HEK293 (cell line): ENCODE measurements at regions not wholly inside any gene's neighbourhood (a gene's known extent, or its start where the extent isn't known, plus 50 kb on each side); places are given as distances from the start of the nearest gene placed in this dataset.
A peak's percentile ranks its signal among the peaks of the same experiment; 100 is the strongest.

Source experiments
- CTCF ChIA-PET: fragments of 350-600 bp; formaldehyde crosslinking; extraction: SDS; loops from one replicate; lab custom pipeline; 2021; ENCODE audit warnings: antibody characterized with exemption; lab: Yijun Ruan, JAX
- POLR2A ChIA-PET: fragments of 300-600 bp; formaldehyde crosslinking; extraction: SDS; loops from one replicate; lab custom pipeline; 2020; ENCODE audit warnings: antibody characterized with exemption, inconsistent platforms; lab: Yijun Ruan, JAX
- H3K27ac ChIP-seq: fragments of 200-500 bp; sonication (Bioruptor generic); 2 replicates; pipeline ENCODE4 v1.5.1; 2014; ENCODE audit warnings: low read depth, low read length, control low read depth, inconsistent platforms; ENCODE audit errors: extremely low read depth
- H3K36me3 ChIP-seq, 2 experiments: fragments of 200-500 bp in 1 of 2; sonication (Bioruptor generic) in 1 of 2; 1 replicate in 1 of 2; 2 replicates in 1 of 2; pipeline ENCODE4 v1.5.1; 2014 to 2017; ENCODE audit warnings: inconsistent platforms in 2 of 2, low read length in 2 of 2; ENCODE audit not compliant: control insufficient read depth in 2 of 2, insufficient read depth in 1 of 2
- H3K4me1 ChIP-seq: fragments of 200-500 bp; sonication (Bioruptor generic); 2 replicates; pipeline ENCODE4 v1.5.1; 2014; ENCODE audit warnings: mild to moderate bottlenecking, low read length, inconsistent platforms; ENCODE audit not compliant: control insufficient read depth, insufficient read depth
- H3K4me3 ChIP-seq: 2 replicates; pipeline ENCODE4 v1.5.1; 2011; ENCODE audit warnings: low read depth, mild to moderate bottlenecking, control low read depth, low read length, moderate library complexity
- H3K9me3 ChIP-seq: fragments of 200-500 bp; sonication (Bioruptor generic); 2 replicates; pipeline ENCODE4 v1.5.1; 2014; ENCODE audit warnings: low read depth, low read length, inconsistent platforms; ENCODE audit not compliant: control insufficient read depth, insufficient read depth
- GLI4 ChIP-seq: fragments of 450-650 bp; formaldehyde crosslinking; IDR thresholded peaks from 2 replicates; pipeline ENCODE4 v1.5.1; 2016; ENCODE audit warnings: missing biosample characterization, missing genetic modification characterization
- HOXD13 ChIP-seq: sonication (generic); formaldehyde crosslinking; IDR thresholded peaks from 2 replicates; pipeline ENCODE4 v1.8.0; 2022; ENCODE audit warnings: missing genetic modification reagents, borderline replicate concordance
- SCRT2 ChIP-seq: fragments of 450-650 bp; formaldehyde crosslinking; IDR thresholded peaks from 2 replicates; pipeline ENCODE4 v1.5.1; 2016; ENCODE audit warnings: missing biosample characterization, missing genetic modification characterization
- SP7 ChIP-seq: fragments of 450-650 bp; formaldehyde crosslinking; IDR thresholded peaks from 2 replicates; pipeline ENCODE4 v1.5.1; 2016; ENCODE audit warnings: missing biosample characterization, missing genetic modification characterization
- TCF7L2 ChIP-seq: IDR thresholded peaks from 2 replicates; pipeline ENCODE4 v1.6.1; 2011; ENCODE audit warnings: low read depth, mild to moderate bottlenecking, inconsistent platforms, low read length, moderate library complexity, borderline replicate concordance
- ZBTB10 ChIP-seq: fragments of 450-650 bp; formaldehyde crosslinking; IDR thresholded peaks from 2 replicates; pipeline ENCODE4 v1.5.1; 2016; ENCODE audit warnings: missing biosample characterization, missing genetic modification characterization
- ZEB2 ChIP-seq: fragments of 450-650 bp; formaldehyde crosslinking; IDR thresholded peaks from 2 replicates; pipeline ENCODE4 v1.5.1; 2016; ENCODE audit warnings: missing biosample characterization, missing genetic modification characterization
- ZNF138 ChIP-seq: fragments of 450-650 bp; formaldehyde crosslinking; IDR thresholded peaks from 2 replicates; pipeline ENCODE4 v1.5.1; 2016; ENCODE audit warnings: missing biosample characterization, missing genetic modification characterization, borderline replicate concordance
- ZNF146 ChIP-seq: fragments of 450-650 bp; formaldehyde crosslinking; IDR thresholded peaks from 2 replicates; pipeline ENCODE4 v1.5.1; 2016; ENCODE audit warnings: missing biosample characterization, missing genetic modification characterization
- ZNF335 ChIP-seq: fragments of 450-650 bp; formaldehyde crosslinking; conservative IDR thresholded peaks from 2 replicates; pipeline ENCODE4 v1.5.1; 2016; ENCODE audit warnings: missing biosample characterization, missing genetic modification characterization
- ZNF473 ChIP-seq: fragments of 450-650 bp; formaldehyde crosslinking; IDR thresholded peaks from 2 replicates; pipeline ENCODE4 v1.5.1; 2017; ENCODE audit warnings: missing biosample characterization, missing genetic modification characterization
- ZNF488 ChIP-seq: fragments of 450-650 bp; formaldehyde crosslinking; IDR thresholded peaks from 2 replicates; pipeline ENCODE4 v1.5.1; 2016; ENCODE audit warnings: missing biosample characterization, missing genetic modification characterization
- ZNF610 ChIP-seq: fragments of 450-650 bp; formaldehyde crosslinking; IDR thresholded peaks from 2 replicates; pipeline ENCODE4 v1.5.1; 2016; ENCODE audit warnings: missing biosample characterization, missing genetic modification characterization, borderline replicate concordance
- ZNF621 ChIP-seq: fragments of 450-650 bp; formaldehyde crosslinking; IDR thresholded peaks from 2 replicates; pipeline ENCODE4 v1.5.1; 2017; ENCODE audit warnings: missing biosample characterization, missing genetic modification characterization
- ZNF664 ChIP-seq: fragments of 450-650 bp; formaldehyde crosslinking; IDR thresholded peaks from 2 replicates; pipeline ENCODE4 v1.5.1; 2016; ENCODE audit warnings: missing biosample characterization, missing genetic modification characterization
- ZSCAN23 ChIP-seq: fragments of 450-650 bp; formaldehyde crosslinking; IDR thresholded peaks from 2 replicates; pipeline ENCODE4 v1.5.1; 2016; ENCODE audit warnings: missing biosample characterization, missing genetic modification characterization
- TF ChIP-seq, protein P1 (sequence below): fragments of 450-650 bp; formaldehyde crosslinking; IDR thresholded peaks from 2 replicates; pipeline ENCODE4 v1.5.1; 2016; ENCODE audit warnings: missing biosample characterization, missing genetic modification characterization
- TF ChIP-seq, protein P2 (sequence below): fragments of 450-650 bp; formaldehyde crosslinking; IDR thresholded peaks from 2 replicates; pipeline ENCODE4 v1.5.1; 2016; ENCODE audit warnings: missing biosample characterization, missing genetic modification characterization
- TF ChIP-seq, protein P3 (sequence below): fragments of 450-650 bp; formaldehyde crosslinking; IDR thresholded peaks from 2 replicates; pipeline ENCODE4 v1.5.1; 2016; ENCODE audit warnings: missing biosample characterization, missing genetic modification characterization

DNA sequence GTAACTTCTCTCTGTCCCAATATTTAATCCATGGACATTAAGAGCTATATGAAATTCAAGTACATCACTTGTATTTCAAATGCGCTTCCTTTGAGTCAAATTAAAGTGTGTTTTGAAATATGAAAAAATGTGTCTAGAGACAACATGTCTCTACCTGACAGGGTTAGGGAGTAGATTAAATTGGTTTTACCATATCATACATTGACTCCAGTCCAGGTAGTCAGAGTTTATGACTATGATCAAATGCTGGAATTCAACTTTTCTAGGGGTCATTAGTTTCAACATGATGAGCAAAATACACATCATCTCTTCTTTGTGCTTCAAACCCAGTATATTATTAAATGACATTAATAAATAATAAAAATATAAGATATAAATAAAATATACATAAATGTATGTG is 259.2 kb downstream of the CDH10 start (continued):
- TF ChIP-seq ZNF138 (tag by site-specific recombination): no peak
- TF ChIP-seq, all 188 proteins: peak for 0

DNA sequence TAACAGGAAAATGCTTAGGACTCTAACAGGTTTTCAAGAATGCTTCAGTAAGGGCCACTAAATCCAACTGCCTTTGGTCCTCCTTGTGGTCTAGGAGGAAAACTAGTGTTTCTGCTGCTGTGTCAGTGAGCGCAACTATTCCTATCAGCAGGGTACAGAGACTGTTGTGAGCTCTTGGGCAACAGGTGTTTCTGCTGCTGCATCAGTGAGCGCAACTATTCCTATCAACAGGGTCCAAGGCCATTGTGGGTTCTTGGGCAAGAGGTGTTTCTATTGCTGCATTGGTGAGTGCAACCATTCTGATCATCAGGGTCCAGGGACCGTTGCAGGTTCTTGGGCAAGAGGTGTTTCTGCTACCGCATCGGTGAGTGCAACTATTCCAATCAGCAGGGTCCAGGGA is 256.3 kb downstream of the CDH10 start:
- no peak overlapping the region for H3K27ac ChIP-seq
- H3K4me3 ChIP-seq: no peak overlapping the region
- H3K36me3 ChIP-seq: no peaks in the 10 kb centered on the region
- CTCF ChIA-PET: no interaction called here
- no peaks in the 10 kb centered on the region for H3K9me3 ChIP-seq
- TF ChIP-seq SCRT2 (peak; percentile 54; the same call in 1 of the 2 replicates), ZNF610 (tag by site-specific recombination) (no peak)
- no peaks in the 10 kb centered on the region for H3K4me1 ChIP-seq
- POLR2A ChIA-PET: no interaction called here

GRCh38 chr5:24389968-24390367 is 254.8 kb downstream of the CDH10 start:
- Histone ChIP-seq H3K36me3 (no peaks in the 10 kb centered on the region), H3K9me3 (no peaks in the 10 kb centered on the region), H3K4me1 (no peaks in the 10 kb centered on the region), H3K27ac (no peak overlapping the region), H3K4me3 (no peak overlapping the region)
- TF ChIP-seq ZNF610 (tag by site-specific recombination) (no peak), ZEB2 (tag by site-specific recombination) (no peak), HOXD13 (CRISPR knock-in tag) (no peak), GLI4 (no peak), SP7 (tag by site-specific recombination) (no peak), ZBTB10 (no peak), ZNF621 (tag by site-specific recombination) (no peak), TCF7L2 (no peak), ZSCAN23 (tag by site-specific recombination) (no peak), ZNF146 (no peak), ZNF488 (tag by site-specific recombination) (no peak), ZNF664 (tag by site-specific recombination) (no peak), ZNF335 (tag by site-specific recombination) (no peak), ZNF473 (tag by site-specific recombination) (no peak)
- TF ChIP-seq, protein P1, sequence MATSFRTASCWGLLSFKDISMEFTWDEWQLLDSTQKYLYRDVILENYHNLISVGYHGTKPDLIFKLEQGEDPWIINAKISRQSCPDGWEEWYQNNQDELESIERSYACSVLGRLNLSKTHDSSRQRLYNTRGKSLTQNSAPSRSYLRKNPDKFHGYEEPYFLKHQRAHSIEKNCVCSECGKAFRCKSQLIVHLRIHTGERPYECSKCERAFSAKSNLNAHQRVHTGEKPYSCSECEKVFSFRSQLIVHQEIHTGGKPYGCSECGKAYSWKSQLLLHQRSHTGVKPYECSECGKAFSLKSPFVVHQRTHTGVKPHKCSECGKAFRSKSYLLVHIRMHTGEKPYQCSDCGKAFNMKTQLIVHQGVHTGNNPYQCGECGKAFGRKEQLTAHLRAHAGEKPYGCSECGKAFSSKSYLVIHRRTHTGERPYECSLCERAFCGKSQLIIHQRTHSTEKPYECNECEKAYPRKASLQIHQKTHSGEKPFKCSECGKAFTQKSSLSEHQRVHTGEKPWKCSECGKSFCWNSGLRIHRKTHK (tag by site-specific recombination): no peak
- TF ChIP-seq, protein P2, sequence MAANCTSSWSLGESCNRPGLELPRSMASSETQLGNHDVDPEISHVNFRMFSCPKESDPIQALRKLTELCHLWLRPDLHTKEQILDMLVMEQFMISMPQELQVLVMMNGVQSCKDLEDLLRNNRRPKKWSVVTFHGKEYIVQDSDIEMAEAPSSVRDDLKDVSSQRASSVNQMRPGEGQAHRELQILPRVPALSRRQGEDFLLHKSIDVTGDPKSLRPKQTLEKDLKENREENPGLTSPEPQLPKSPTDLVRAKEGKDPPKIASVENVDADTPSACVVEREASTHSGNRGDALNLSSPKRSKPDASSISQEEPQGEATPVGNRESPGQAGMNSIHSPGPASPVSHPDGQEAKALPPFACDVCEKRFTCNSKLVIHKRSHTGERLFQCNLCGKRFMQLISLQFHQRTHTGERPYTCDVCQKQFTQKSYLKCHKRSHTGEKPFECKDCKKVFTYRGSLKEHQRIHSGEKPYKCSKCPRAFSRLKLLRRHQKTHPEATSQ (tag by site-specific recombination): no peak
- TF ChIP-seq, protein P3, sequence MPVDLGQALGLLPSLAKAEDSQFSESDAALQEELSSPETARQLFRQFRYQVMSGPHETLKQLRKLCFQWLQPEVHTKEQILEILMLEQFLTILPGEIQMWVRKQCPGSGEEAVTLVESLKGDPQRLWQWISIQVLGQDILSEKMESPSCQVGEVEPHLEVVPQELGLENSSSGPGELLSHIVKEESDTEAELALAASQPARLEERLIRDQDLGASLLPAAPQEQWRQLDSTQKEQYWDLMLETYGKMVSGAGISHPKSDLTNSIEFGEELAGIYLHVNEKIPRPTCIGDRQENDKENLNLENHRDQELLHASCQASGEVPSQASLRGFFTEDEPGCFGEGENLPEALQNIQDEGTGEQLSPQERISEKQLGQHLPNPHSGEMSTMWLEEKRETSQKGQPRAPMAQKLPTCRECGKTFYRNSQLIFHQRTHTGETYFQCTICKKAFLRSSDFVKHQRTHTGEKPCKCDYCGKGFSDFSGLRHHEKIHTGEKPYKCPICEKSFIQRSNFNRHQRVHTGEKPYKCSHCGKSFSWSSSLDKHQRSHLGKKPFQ (tag by site-specific recombination): no peak
- POLR2A ChIA-PET: no interaction called here
- CTCF ChIA-PET: no interaction called here
